SIG-M5 treated with dmso at 0.1 percent for 504 hours (cell line): ENCODE measurements at regions not wholly inside any gene's neighbourhood (a gene's known extent, or its start where the extent isn't known, plus 50 kb on each side); places are given as distances from the start of the nearest gene placed in this dataset.
A peak's percentile ranks its signal among the peaks of the same experiment; 100 is the strongest.

ENCODE experiments used
- DNase-seq: peaks from one replicate; lab custom pipeline; 2025; ENCODE audit not compliant: unreplicated experiment; lab: John Stamatoyannopoulos, UW

GRCh38 chr13:69450245-69450644 is 657.4 kb upstream of the ATXN8OS start:
- DNase-seq: no peak

- no peak for DNase-seq
Measured at GRCh38 chr13:69425235-69425634, 682.4 kb upstream of the ATXN8OS start.

- no peak for DNase-seq
Measured at GRCh38 chr13:69423844-69424243, 683.8 kb upstream of the ATXN8OS start.

GRCh38 chr13:69418319-69418718 is 689.3 kb upstream of the ATXN8OS start:
- DNase-seq: no peak

GRCh38 chr13:69410761-69411160 is 696.9 kb upstream of the ATXN8OS start:
- no peak for DNase-seq

GRCh38 chr13:69391756-69392155 is 715.9 kb upstream of the ATXN8OS start:
- DNase-seq: no peak

GRCh38 chr13:69389899-69390298 is 717.7 kb upstream of the ATXN8OS start:
- DNase-seq: peak; percentile 95

GRCh38 chr13:69373747-69374425 is 733.7 kb upstream of the ATXN8OS start:
- no peak for DNase-seq

GRCh38 chr13:69363360-69363759 is 744.3 kb upstream of the ATXN8OS start:
- no peak for DNase-seq

GRCh38 chr13:69331245-69331644 is 776.4 kb upstream of the ATXN8OS start:
- DNase-seq: no peak

GRCh38 chr13:69324090-69324886 is 783.3 kb upstream of the ATXN8OS start:
- peak; percentile 53 for DNase-seq

GRCh38 chr13:69319656-69320055 is 788.0 kb upstream of the ATXN8OS start:
- peak; percentile 27 for DNase-seq

GRCh38 chr13:69315039-69315438 is 792.6 kb upstream of the ATXN8OS start:
- DNase-seq: no peak

GRCh38 chr13:69306766-69307165 is 800.9 kb upstream of the ATXN8OS start:
- no peak for DNase-seq

- no peak for DNase-seq
Measured at GRCh38 chr13:69300131-69300530, 807.5 kb upstream of the ATXN8OS start.

- DNase-seq: no peak
Measured at GRCh38 chr13:69296130-69296529, 811.5 kb upstream of the ATXN8OS start.

- DNase-seq: no peak
Measured at GRCh38 chr13:69292789-69293425, 814.7 kb upstream of the ATXN8OS start.

- DNase-seq: no peak
Measured at GRCh38 chr13:69291292-69291906, 816.2 kb upstream of the ATXN8OS start.

GRCh38 chr13:69288026-69288425 is 819.6 kb upstream of the ATXN8OS start:
- DNase-seq: no peak

- DNase-seq: no peak
Measured at GRCh38 chr13:69287050-69287698, 820.5 kb upstream of the ATXN8OS start.

- DNase-seq: no peak
Measured at GRCh38 chr13:69283837-69284236, 823.8 kb upstream of the ATXN8OS start.
